GM21619 (cell line): ENCODE measurements at regions not wholly inside any gene's neighbourhood (a gene's known extent, or its start where the extent isn't known, plus 50 kb on each side); places are given as distances from the start of the nearest gene placed in this dataset.
"Not testable (repeated sequence)": the region's sequence is repeated elsewhere in the genome, so short reads cannot be mapped to it uniquely, and the experiment has no call there.

Source experiments
- ATAC-seq: cut with Tn5 transposase; IDR thresholded peaks from one replicate; pipeline ENCODE4 v1.9.1; 2021; ENCODE audit not compliant: unreplicated experiment

DNA sequence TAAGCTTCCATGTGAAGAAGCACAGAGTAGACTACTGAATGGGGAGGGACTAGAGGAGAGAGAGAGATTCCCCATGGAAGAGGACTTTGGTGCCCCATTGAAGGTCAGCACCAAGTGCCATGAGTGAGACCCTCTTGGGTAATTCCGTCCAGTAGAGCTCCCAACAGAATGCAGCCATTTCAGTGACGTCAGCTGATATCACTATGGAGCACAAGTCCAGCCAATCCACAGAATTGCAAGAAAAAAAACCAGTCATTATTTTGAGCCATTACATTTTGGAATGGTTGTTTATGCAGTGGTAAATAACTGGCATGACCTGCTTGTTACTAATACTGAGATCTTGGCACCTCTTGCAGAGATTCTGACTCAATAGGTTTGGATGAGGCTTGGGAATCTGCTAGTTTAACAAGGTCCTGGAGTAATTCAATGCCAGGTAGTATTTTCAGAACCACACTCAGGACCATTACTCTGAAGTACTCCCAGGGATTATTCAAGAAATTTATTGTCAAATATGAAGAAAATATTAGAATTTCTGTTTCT, 52.6 kb upstream of the SP8 start:
- ATAC-seq = no peak

DNA sequence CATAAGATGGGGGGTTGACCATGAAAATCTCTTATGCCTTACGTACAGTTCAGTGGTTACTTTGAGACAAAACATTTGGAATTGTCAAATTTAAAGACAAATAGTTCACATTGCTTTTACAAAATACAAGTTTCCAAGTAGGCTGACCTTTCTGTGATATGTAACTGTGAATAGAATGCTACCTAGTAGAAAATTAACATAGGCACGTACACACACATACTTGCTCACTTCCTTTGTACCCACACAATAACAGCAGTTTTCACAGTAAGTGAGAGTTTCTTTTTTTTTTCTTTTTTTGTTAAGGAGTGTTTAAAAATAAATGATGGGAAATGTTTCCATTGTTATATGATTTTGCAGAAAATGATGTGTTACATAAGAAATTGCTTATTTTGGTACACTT, 53.3 kb upstream of the SP8 start:
- ATAC-seq = no peak

DNA sequence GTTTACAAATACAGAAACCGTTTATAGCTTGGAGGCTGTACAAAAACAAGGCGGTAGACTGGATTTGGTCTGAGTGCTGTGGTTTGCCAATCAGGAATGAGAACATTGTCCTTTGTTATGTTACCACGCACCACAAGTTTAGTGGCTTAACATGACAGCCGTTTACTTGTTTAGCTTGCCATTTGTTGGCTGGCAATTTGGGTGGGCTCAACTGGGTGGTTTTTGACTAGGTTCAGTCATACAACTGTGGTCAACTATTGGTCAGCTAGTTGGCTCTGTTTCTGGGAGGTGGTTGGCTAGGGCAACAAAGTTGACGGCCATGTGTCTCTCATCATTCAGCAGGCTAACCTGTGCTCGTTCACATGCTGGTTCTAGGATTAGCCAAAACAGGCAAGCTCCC, 60.1 kb upstream of the SP8 start:
- no peak for ATAC-seq

DNA sequence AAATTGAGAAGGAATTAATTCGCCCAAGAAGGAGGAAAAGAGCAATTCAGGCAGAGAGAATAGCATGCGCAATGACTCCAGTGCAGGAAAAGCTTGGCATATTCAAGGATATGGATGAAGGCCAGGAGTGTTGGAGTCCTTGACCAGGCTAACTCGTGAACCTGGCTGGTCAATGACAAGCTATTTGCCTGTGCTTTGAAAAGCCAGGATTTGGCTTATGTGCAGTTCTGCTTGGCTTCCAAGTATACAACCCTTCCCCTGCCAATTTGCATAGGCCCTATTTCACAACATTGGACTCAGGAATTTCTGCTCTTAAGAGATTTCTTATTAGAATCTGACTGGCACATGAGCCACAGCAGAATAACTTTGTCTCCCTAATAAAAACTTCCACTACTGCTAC, 72.3 kb upstream of the SP8 start:
- no peak for ATAC-seq

DNA sequence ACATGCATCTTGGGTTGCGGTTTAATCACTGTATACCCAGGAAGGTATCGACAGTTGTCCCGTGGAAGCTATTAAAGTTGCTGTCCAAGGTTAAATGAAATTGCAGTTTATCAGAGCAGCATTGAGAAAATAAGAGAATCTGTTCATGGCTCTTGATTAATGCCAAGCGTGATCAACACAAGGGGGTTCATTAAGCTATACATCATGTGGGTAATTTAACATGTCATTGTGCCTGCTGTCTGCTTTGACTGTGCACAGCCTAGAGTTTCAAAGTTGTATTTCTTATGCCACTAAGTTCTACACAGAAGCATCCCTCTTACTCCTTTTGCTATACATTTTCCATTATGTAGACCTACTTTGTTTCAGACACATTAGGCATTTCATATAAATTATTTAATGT, 74.8 kb upstream of the SP8 start:
- ATAC-seq = no peak

DNA sequence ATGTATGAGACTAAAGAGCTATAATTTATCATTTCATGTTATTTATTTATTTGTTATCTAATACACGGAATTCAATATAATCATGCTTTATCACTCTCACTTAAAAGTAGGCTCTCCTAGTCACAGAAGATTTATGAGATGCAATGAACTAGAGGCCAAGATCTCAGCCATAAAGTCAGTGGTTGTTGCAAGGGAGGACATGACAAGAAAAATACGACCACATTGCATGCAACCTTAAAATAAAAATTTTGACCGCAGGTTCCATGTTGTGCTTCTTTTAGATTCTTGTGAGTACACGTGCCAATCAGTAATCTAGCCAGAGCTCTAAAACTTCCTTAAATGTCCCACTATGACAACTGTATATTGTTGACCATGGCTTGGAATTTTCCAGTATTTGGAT, 75.9 kb upstream of the SP8 start:
- ATAC-seq = no peak

DNA sequence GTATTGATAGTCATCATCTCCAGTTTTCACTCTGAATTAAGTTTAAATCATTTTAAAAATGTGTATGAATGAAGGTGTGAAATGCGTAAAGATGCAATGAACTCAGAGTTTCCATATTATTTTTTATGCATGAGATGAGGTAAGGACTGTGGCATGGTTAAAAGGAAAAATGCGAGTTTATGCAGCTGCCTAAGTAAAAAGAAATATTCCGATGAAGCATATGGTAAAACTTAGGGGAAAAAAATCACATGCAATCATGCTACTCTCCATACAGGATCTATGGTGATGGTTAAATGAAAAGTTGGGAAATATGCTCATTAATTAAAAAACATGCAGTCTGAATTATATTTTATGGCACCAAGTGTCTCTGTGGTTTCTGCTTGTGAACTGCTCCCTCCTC, 77.5 kb upstream of the SP8 start:
- ATAC-seq = no peak

DNA sequence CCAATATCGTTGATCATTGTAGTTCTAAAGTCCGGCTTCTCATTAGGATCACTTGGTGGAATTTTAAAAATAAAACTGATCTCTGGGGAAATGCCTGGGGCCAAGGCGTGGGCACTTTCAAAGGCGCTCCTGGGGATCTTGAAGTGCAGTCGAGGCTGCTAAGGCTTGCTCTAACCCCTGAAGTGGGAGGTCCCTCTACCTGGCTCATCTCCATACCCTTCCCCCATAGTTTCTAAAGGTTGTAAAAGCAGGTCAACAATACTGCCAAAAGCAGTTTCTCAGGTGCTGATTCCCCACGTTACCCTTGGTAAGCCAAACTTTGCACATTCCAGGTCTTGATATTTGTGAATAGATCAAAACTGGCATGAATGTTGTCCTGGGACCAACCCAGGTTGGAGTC, 79.0 kb upstream of the SP8 start:
- ATAC-seq = no peak

DNA sequence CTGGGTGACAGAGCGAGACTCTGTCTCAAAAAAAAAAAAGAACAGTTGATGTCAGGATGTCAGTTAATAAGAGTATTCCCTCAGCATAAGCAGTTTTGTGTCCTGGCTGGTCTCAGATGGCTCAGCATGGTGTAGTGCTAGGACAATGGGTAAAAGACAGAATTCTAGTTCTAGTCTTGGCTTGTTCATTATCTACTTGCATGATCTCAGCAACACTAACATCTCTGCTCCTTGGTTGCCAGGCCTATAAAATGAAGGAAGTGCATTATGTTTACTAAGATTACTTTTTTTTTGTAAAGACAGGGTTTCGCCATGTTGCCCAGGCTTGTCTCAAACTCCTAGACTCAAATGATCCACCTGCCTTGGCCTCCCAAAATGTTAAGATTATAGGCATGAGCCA, 84.3 kb upstream of the SP8 start:
- no peak for ATAC-seq

DNA sequence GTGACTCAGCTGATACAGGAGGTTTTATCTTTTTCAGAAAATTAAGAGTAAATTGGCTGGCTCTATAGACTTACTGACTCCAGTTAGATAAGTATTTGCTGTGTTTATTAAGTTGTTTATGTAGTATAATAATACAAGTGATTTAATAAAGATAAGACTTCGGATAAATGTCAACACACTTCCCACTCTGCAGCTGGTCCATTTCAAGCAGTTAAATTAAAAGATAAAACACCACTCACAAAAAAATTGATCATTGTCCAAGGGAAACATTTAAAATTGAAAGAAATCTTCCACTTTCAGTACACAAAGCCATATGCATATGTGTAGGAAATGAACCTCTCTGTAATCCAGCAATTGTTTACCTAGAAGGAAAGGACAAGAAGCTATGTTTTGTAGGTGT, 106.1 kb upstream of the SP8 start:
- no peak for ATAC-seq

DNA sequence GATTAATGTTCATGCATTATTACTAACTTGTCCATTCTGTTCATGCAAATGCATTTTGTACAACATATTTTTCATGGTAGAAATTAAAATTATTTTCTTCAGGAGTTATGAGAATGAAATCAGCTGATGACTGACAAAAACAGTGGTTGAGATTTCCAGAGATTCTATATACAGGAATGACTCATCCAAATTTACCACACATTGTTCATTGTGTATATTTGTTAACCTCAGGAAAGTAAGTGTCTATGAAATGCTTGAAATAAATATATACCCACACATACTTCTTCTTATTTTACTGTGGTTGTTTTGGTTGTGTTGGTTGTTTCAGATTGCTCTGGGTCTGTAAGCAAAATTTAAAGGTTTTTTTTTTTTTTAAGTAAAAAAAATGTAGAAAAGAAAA, 108.1 kb upstream of the SP8 start:
- ATAC-seq = no peak

DNA sequence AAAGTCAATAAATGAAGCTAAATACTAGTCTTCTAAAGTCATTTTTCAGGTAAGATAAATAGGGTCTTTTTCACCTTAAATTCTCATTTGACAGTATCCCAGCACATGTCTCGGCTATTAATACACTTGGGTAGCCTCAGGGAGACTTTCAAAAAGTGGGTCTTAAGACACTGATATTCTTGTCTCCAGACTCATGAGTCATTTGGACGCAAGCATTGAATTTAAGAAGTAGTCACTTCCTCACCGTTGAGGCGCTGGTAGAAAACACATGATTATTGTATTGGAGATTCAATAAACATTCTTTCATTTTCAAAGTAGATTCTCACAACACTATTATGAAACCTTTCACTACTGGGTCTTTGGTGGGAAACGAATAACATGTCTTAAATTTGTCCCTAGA, 108.9 kb upstream of the SP8 start:
- ATAC-seq = no peak

DNA sequence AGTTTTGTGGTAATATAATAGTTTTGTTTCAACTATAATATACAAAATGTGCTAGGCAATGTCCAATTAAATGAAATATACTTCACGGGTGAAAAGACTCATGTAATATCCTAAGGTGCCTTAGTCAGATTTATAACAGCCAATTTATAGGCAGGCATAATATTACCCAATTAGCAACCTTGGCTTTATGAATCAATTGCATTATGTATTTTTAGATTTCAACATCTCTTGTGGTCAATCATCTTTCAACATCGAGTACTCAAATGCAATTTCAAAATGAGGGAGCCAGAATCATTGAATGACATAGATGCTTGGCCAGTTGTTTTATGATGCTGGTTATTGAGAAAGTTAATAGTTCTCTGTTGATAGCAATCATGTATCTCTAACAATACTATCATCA, 110.3 kb upstream of the SP8 start:
- no peak for ATAC-seq

DNA sequence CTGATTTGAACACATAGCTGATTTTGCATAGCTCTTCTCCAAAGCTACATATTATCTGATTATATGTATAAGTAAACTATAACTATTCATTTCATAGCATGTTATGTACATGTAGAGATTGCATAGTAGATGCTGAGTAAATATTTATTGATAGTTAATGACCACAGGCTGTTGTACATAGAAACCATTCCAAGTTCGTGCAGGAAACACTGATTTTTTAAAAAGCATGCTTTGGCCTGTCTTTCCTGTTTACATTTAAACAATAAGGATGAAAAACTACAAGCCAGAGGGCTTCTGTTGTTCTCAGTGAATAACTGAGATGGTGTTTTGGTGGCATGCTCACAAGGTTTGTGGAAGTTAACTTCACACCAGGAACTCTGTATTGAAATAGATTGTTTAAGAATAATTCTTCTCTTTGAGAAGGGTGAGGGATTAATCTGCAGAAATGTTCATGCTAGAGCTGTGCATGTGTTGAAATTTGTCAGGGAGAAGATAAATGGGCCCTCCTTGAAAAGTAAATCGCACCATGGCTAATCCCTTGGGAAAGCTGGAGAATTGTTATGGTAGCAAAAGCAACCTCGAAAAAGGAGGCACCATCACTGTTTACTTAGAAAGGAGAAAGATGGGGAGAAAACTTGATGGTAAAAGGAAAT, 120.2 kb upstream of the SP8 start:
- ATAC-seq = no peak

DNA sequence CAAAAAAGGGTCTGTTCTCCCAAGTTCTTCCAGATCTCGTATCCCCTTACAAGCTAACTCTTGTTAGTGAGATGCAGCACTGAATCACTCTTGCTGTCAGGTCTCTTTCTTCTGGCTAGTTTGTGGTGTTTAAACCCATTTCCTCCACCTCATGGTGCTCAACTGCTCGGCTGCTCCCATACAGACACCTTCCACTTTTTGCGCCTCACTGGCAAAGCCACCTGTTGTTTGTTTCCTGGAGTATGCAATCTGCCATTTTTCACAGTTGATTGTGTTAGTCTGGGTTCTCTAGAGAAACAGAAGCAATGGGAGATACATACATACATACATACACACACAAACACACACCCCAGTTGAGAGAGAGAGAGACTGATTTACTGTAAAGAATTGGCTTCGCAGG, 124.4 kb upstream of the SP8 start:
- no peak for ATAC-seq

DNA sequence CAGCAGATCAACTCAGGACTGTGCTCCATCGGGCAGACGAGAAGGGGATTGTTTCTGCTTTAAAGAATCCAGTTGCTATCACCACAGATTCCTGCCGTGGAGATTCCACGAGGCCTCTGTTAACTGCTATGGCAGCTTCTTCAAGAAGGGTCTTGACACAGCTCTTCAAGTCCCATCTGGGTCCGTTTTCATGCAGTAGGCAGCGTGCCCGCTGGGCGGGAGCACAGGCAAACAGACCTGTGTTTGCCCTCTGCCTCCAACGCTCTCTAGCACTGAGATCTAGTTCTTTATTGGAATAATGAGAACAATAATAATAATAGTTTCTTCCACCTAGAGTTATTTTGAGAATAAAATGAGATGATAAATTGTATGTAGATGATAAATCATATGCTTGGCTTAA, 127.2 kb upstream of the SP8 start:
- no peak for ATAC-seq

DNA sequence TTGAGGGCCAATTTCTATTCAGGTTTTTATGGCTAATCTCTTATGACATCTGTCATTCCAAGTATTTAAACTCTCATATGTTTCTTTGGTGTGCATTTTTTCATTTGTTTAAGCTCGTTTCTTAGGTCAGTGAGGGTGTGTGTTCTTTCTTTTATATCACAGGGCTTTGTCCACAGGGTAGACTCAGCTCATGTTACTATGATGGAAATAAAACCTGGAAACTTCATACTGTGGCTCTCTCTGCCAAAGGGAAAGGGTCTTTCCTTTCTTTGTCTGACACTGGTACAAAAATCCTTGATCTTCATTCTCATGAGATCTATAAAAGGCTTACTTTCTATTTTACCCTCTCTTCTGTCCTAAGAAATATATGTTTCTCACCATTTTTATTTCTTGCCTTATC, 129.6 kb upstream of the SP8 start:
- no peak for ATAC-seq

DNA sequence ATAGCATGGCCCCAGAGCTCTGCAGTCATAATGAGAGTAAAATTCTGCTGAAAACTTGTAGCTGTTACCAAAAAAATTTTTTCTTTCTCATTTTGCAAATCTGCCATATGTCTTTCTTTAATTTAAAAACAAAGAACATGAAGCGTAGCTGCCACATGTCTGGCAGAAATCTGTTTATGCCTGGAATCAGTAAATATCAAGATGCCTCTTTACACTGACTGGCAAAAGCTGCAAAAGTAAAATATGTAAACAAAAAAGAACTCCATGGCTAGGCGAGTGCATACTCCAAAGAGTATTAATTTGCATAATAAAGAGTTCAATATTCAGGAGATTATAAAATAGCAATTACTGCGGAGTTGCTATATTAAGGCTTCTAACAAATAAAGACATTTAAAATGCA, 130.9 kb upstream of the SP8 start:
- ATAC-seq = no peak

DNA sequence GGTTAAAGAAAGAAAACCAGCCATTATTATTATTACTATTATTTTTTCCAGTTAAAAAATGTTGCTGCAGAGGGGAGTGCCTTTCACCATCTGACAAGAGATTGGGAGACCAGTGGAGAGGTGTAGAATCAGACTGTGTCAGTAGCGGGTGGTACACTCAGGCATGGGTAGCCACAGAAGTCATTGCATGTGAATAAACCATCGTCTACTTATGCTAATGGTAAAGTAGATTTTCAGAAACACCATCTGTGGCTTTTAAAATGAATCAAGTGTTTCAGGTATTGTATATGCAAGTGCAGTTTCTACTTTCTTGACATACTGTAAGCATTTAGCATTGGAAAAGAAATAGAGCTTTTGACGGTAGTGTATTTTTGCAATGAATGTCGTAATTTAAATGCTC, 131.5 kb upstream of the SP8 start:
- ATAC-seq = no peak

DNA sequence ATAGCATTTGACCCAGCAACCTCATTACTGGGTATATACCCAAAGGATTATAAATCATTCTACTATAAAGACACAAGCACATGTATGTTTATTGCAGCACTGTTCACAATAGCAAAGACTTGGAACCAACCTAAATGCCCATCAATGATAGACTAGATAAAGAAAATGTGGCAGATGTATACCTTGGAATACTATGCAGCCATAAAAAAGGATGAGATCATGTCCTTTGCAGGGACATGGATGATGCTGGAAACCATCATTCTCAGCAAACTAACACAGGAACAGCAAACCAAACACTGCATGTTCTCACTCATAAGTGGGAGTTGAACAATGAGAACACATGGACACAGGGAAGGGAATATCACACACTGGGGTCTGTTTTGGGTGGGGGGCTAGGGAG, 140.5 kb upstream of the SP8 start:
- ATAC-seq = not testable (repeated sequence)

DNA sequence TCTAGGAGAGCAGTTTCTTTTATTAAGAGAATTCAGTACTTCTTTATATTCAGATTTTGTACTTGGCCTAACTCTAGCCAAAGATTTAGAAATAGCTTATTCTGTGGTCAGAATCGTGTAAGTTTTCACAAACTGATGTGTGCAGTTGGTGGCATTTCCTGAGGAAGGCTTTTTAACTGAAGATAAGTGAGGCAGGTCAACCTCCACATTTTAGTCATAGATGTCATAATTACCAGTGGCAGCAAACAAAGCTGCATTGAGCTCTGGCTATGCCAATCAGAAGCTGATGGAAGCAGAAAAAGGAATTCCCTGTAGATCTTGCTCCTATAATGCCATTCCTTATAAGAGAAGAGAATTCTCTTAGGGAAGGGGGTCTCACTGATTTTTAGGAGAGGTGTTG, 141.3 kb upstream of the SP8 start:
- no peak for ATAC-seq

DNA sequence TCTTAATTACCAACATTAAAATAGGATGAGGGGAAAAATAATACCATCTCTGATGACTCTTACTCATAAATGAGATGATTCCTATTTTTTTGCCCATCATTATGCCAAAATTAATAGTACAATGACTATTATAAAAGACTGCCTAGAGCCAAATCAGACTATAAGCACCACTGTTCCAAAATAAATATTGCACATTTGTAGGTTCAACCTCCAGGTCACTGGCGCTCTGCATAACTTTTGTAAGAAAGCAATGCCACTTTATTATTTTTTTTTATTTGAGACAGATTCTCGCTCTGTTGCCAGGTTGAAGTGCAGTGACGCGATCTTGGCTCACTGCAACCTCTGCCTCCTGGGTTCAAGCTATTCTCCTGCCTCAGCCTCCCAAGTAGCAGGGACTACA, 142.5 kb upstream of the SP8 start:
- no peak for ATAC-seq

DNA sequence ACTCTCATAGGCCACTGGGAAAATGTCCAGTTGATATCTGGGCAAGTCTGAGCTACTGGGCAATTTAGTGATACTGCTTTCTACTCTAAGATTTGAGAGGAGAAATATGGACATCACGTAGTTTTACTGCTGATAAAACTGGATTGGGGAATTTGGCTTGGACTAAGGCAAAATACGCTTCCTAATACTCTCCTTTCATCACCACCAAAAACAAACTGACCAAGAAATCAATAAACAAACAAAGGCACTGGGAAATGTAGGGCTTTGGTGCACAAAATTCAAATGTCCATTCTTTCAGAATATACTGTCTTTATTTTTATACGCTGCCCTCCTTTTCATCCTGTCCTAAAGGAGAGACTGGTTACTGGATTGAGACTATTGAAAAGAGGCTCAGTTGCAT, 145.1 kb upstream of the SP8 start:
- ATAC-seq = no peak
